ENCODE measurements at regions not wholly inside any gene's neighbourhood (a gene's known extent, or its start where the extent isn't known, plus 50 kb on each side); places are given as distances from the start of the nearest gene placed in this dataset.

DNA sequence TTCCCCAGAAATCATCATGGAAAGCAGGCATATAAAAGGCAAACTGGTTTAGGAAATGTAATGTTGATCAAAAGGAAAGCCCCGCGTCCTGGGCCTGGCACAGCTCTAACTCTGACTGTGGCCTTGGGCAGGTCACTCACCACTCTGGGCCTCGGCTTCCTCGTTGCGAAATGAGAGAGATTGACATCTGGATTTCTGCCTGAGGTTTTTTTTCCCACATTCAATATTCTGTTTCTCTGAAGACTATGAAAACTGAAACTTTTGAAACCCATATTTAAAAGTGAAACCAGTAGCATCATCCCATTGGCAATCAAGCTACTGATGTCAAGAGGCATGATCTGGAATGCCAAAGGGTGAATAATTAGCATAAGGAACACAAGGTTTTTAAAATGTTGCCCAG, 369.7 kb upstream of the NPVF start:
- TF ChIP-seq, protein P1, sequence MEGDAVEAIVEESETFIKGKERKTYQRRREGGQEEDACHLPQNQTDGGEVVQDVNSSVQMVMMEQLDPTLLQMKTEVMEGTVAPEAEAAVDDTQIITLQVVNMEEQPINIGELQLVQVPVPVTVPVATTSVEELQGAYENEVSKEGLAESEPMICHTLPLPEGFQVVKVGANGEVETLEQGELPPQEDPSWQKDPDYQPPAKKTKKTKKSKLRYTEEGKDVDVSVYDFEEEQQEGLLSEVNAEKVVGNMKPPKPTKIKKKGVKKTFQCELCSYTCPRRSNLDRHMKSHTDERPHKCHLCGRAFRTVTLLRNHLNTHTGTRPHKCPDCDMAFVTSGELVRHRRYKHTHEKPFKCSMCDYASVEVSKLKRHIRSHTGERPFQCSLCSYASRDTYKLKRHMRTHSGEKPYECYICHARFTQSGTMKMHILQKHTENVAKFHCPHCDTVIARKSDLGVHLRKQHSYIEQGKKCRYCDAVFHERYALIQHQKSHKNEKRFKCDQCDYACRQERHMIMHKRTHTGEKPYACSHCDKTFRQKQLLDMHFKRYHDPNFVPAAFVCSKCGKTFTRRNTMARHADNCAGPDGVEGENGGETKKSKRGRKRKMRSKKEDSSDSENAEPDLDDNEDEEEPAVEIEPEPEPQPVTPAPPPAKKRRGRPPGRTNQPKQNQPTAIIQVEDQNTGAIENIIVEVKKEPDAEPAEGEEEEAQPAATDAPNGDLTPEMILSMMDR (conservative IDR thresholded peaks at IDR 0.05), result no peak
- TF ChIP-seq EZH2 (IDR thresholded peaks at IDR 0.05; ENCODE audit: low read depth), result no peak
